ENCODE measurements at regions not wholly inside any gene's neighbourhood (a gene's known extent, or its start where the extent isn't known, plus 50 kb on each side); places are given as distances from the start of the nearest gene placed in this dataset.

DNA sequence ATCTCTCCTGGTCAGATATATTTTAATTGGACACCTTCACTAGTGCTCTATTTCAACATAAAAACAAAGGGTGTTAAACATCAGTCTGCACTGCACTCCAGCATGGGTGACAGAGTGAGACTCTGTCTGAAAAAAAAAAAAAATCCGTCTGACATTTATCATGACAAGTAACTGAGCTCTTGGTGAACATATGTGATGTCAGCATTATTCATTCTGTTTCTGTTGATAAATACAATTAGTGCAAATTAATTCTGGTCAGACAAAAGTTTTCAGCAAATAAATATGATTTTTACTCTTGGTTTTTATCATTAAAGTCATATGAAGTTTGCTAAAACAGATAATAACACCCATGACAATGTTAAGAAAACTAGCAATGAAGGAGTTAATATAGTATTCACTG, 692.8 kb upstream of the GRM3 start:
- TF ChIP-seq CTCF (IDR thresholded peaks at IDR 0.05) = no peak
- no peak for TF ChIP-seq POLR2A (IDR thresholded peaks at IDR 0.05)

All from heart left ventricle (tissue), 13 donors.